ENCODE measurements at regions not wholly inside any gene's neighbourhood (a gene's known extent, or its start where the extent isn't known, plus 50 kb on each side); places are given as distances from the start of the nearest gene placed in this dataset.

- DNase-seq (ENCODE audit: low read depth) = no peak
- H3K4me3 ChIP-seq (replicated peaks; ENCODE audit: low read depth, low read length) = no peak overlapping the region
- no peak for TF ChIP-seq CTCF (IDR thresholded peaks at IDR 0.05; ENCODE audit: low read length, missing control alignments)
Observed at GRCh38 chr2:129777762-129778583, 201.5 kb upstream of the RAB6C start.

DNA sequence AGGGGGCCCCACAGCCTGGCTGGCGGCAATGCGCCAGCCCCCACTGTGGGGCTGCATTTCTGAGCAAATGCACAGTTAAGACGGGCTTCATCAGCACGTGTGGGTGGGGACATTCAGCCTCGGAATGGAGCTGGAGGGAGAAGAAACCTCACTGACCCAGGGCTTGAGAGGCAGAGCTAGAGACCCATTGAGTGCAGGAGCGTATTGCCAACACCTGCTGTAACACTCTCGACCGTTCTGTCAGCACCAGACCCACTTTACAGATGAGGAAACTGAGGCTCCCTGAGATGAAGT lies 200.9 kb upstream of the RAB6C start:
- no peak overlapping the region for H3K4me3 ChIP-seq (replicated peaks; ENCODE audit: low read depth, low read length)
- no peak for DNase-seq (ENCODE audit: low read depth)
- TF ChIP-seq CTCF (IDR thresholded peaks at IDR 0.05; ENCODE audit: low read length, missing control alignments) = no peak

- no peak for TF ChIP-seq CTCF (IDR thresholded peaks at IDR 0.05; ENCODE audit: low read length, missing control alignments)
- DNase-seq (ENCODE audit: low read depth) = no peak
- H3K4me3 ChIP-seq (replicated peaks; ENCODE audit: low read depth, low read length) = no peak overlapping the region
Observed at GRCh38 chr2:129779783-129780182, 199.7 kb upstream of the RAB6C start.

- DNase-seq (ENCODE audit: low read depth) = no peak
- no peak for TF ChIP-seq CTCF (IDR thresholded peaks at IDR 0.05; ENCODE audit: low read length, missing control alignments)
- H3K4me3 ChIP-seq (replicated peaks; ENCODE audit: low read depth, low read length) = no peak overlapping the region
Observed at GRCh38 chr2:129780316-129781270, 198.9 kb upstream of the RAB6C start.

- no peak for TF ChIP-seq CTCF (IDR thresholded peaks at IDR 0.05; ENCODE audit: low read length, missing control alignments)
- DNase-seq (ENCODE audit: low read depth) = no peak
- H3K4me3 ChIP-seq (replicated peaks; ENCODE audit: low read depth, low read length) = no peak overlapping the region
Observed at GRCh38 chr2:129781749-129782632, 197.5 kb upstream of the RAB6C start.

GRCh38 chr2:129782633-129782990 lies 196.9 kb upstream of the RAB6C start:
- no peak for TF ChIP-seq CTCF (IDR thresholded peaks at IDR 0.05; ENCODE audit: low read length, missing control alignments)
- DNase-seq (ENCODE audit: low read depth) = no peak
- no peak overlapping the region for H3K4me3 ChIP-seq (replicated peaks; ENCODE audit: low read depth, low read length)
